AG04449 (cell line): ENCODE measurements at regions not wholly inside any gene's neighbourhood (a gene's known extent, or its start where the extent isn't known, plus 50 kb on each side); places are given as distances from the start of the nearest gene placed in this dataset.

Experiments
- CTCF ChIA-PET: fragments of 350-600 bp; formaldehyde crosslinking; extraction: SDS; loops from one replicate; lab custom pipeline; 2021; ENCODE audit warnings: antibody characterized with exemption; lab: Yijun Ruan, JAX
- POLR2A ChIA-PET: fragments of 400-600, 350-600 bp; formaldehyde crosslinking; extraction: SDS; loops from one replicate; lab custom pipeline; 2020; ENCODE audit warnings: antibody characterized with exemption, inconsistent platforms; lab: Yijun Ruan, JAX
- DNase-seq: peaks from one replicate; pipeline ENCODE4 v3.0.0-alpha.2; 2010; ENCODE audit warnings: low read depth, low spot score
- H3K4me3 ChIP-seq: 2 replicates; pipeline ENCODE4 v1.5.1; 2011; ENCODE audit warnings: low read depth, mild to moderate bottlenecking, control low read depth, low read length
- CTCF ChIP-seq: IDR thresholded peaks from one replicate; pipeline ENCODE4 v1.5.1; 2011; ENCODE audit warnings: mild to moderate bottlenecking, moderate library complexity, low read length, control low read depth, inconsistent platforms; ENCODE audit not compliant: insufficient read depth; ENCODE audit errors: missing control alignments

- CTCF ChIA-PET: no interaction called here
These were observed 199.9 kb upstream of the SMC2 start for GRCh38 chr9:103894184-103894583.

GRCh38 chr9:103898550-103898949 lies 195.6 kb upstream of the SMC2 start:
- CTCF ChIA-PET: no interaction called here

More at GRCh38 chr9:103894184-103894583, 199.9 kb upstream of the SMC2 start:
- TF ChIP-seq CTCF: no peak
- H3K4me3 ChIP-seq: no peak overlapping the region
- POLR2A ChIA-PET: no interaction called here
- DNase-seq: no peak

GRCh38 chr9:103899866-103900265 lies 194.2 kb upstream of the SMC2 start:
- no peak for DNase-seq
- no peak for TF ChIP-seq CTCF
- CTCF ChIA-PET: no interaction called here
- H3K4me3 ChIP-seq: no peak overlapping the region
- POLR2A ChIA-PET: no interaction called here

More at GRCh38 chr9:103898550-103898949, 195.6 kb upstream of the SMC2 start:
- POLR2A ChIA-PET: no interaction called here
- no peak for TF ChIP-seq CTCF
- DNase-seq: no peak
- H3K4me3 ChIP-seq: no peak overlapping the region

- no peak overlapping the region for H3K4me3 ChIP-seq
- ChIA-PET POLR2A (no interaction called here), CTCF (no interaction called here)
- no peak for DNase-seq
- no peak for TF ChIP-seq CTCF
These were observed 193.6 kb upstream of the SMC2 start for GRCh38 chr9:103900466-103900865.

GRCh38 chr9:103902263-103902662 lies 191.8 kb upstream of the SMC2 start:
- TF ChIP-seq CTCF: no peak
- H3K4me3 ChIP-seq: no peak overlapping the region
- no peak for DNase-seq
- ChIA-PET CTCF (no interaction called here), POLR2A (no interaction called here)

GRCh38 chr9:103904242-103904641 lies 189.9 kb upstream of the SMC2 start:
- H3K4me3 ChIP-seq: no peak overlapping the region
- no peak for DNase-seq
- POLR2A ChIA-PET: no interaction called here
- CTCF ChIA-PET: no interaction called here
- TF ChIP-seq CTCF: no peak
